HG03280 (cell line): ENCODE measurements at regions not wholly inside any gene's neighbourhood (a gene's known extent, or its start where the extent isn't known, plus 50 kb on each side); places are given as distances from the start of the nearest gene placed in this dataset.

ENCODE experiments used
- ATAC-seq: cut with Tn5 transposase; IDR thresholded peaks from one replicate; pipeline ENCODE4 v1.9.1; 2021; ENCODE audit warnings: mild to moderate bottlenecking, moderate library complexity; ENCODE audit not compliant: unreplicated experiment

DNA sequence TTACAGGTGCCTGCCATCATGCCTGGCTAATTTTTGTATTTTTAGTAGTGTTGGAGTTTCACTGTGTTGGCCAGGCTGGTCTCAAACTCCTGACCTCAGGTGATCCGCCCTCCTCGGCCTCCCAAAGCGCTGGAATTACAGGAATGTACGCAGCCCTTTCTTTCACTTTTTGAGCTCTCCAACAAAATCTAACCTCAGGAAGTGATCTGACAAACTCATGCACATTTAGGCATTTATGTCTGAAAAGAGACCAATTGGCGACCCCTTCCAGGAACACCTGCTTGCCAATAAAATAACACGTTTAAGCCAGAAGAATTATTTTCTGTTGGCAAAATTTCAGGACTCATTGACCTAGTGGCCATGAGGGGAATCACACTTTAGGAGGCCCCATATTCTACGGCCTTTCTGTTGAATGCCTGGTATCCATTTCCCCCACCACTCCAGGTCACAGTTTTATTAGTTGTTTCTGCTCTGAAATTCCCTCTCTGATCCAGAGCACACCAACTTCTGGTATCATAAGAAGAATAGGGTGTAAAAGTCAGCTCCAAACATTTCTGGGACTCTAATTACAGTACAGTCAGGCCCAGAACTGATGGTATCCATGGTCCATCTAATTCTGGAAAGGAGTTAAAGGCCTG lies 65.8 kb upstream of the FRMD4A start:
- ATAC-seq, result no peak

DNA sequence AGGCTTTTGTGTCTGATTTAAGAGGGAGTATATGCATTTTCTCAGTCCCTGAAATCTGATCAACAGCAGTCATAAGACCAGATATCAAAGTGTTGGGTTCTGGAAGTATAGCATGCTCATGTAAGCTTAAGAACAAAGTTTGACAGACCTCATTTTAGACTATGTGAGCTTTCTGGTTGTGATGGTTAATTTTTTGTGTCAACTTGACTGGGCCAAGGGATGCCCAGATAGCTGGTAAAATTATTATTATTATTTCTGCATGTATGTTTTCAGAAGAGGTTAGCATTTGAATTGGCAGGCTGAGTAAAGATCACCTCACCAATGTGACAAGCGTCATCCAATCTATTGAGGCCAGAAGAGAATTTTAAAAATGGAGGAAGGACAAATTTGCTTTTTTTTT lies 63.5 kb upstream of the FRMD4A start:
- no peak for ATAC-seq

DNA sequence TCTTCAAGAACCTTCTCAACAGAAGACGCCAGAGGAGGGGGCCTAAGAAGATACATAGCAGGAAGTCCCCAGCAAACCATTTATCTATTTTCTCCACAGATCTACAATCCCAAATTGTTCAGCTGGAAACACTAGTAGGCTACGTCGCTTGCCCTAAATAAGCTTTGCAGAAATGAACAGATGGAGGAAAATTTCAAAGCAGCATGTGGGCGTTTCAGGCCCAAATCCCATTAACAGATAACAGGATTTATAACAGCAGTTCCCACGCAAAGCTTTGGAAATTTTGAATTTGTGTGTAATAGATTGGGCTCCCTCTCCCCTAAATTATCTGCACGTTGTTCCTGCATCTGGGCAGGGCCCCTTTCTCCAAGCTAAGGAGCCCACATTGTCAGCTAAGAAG lies 60.6 kb upstream of the FRMD4A start:
- ATAC-seq, result no peak

DNA sequence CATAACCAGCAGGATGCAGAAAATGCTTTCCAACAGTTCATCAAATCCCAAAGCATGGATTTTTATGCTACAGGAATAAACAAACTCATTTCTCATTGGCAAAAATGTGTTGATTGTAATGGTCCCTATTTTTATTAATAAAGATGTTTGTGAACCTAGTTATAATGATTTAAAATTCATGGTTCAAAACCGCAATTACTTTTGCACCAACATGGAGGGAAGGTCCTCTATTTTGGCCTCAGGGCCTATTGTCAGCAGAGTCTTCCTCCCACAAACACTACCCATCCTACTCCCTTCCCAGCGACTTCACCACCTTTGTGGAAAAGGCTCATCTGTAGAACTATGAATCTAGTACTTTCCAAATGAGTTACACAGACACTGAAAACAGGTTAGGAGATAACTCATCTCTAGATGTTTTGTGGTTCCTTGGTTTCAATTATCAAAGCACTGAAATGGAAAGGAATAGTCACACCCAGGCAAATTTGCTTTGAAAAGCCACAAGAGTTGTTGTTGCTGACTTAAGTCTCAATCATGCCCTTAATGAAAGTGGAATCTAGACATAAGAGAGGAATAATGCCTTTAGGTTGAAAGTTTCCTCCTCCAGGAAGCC lies 59.4 kb upstream of the FRMD4A start:
- ATAC-seq, result peak; percentile 58

DNA sequence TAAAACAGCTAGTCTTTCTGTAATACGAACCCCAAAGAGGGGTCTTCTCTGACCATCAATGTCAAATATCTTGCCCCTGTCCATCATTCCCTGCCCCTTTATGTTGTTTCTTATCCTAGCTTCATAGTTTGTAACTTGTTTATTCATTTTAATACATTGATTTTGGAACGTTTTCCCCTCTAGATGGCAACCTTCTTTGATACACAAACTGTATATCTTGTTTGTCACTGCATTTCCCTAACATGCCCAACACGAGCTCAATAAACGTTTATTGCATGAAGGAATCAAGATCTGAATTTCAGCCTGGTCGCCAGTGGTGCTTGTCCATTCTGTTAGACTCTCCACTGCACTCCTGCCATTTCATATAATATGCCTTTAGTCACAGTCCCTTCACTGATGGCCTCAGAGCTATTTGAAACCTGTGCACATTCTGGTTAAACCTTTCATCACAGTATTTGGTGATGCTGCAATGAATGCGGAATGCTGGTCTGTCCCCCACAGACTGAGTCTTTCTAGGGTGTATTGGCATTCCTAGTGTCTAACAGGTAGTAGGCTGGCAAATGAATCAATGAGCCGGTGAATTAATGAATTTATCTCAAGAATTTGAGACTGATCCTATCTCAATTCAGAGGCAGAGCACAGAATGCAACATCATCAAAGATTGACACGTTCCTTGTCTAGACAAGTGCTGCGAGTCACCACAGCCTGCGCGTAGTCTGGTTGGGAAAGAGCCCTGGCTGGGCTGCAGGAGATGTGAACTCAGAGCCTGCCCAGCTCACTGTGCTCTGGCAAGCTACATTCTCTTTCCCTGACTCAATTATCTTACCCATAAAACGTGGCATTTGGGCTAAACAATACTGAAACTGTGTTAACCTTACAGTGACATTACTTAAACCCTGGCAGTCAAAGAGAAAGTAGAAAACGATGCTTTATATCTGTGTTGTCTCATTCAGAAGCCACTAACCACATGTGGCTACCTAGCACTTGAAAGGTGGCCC lies 55.2 kb upstream of the FRMD4A start:
- ATAC-seq, result no peak

DNA sequence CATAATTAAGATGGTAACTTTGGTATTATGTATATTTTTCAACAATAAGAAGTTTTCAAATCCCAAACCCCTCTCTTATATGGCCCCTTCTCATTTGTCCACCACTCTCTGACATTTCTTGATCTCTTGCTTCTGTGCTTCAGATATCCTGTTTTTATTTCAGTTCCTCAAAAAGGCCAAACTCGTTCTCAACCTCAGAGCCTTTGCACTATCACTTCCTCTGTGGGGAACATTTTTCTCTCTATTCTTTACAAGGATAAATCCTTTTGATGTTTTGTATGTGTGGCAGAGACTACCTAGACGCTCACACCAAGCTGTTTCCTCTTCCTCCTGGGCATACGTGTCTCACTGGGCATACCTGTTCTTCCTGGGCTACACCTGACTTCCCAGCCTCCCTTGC lies 54.2 kb upstream of the FRMD4A start:
- ATAC-seq, result no peak

DNA sequence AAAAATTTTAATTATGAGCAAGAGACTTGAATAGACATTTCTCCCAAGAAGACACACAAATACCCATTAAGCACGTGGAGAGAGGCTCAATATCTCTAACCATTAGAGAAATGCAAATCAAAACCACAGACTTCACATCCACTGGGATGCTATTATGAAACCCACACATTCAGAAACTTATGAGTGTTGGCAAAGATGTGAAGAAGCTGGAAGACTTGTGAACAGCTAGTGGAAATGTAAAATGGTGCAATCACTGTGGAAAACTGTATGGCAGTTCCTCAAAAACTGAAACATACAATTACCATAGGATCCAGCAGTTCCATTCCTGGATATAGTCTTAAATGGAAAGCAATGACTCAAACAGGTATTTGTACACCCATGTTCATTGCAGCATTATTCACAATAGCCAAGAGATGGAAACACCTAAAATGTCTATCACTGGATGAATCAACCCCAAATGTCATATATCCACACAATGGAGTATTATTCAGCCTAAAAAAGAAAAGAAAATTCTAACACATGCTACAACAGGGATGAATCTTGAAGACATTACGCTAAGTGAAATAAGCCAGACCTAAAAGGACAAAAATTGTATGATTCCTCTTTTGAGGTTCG lies 53.5 kb upstream of the FRMD4A start:
- no peak for ATAC-seq

DNA sequence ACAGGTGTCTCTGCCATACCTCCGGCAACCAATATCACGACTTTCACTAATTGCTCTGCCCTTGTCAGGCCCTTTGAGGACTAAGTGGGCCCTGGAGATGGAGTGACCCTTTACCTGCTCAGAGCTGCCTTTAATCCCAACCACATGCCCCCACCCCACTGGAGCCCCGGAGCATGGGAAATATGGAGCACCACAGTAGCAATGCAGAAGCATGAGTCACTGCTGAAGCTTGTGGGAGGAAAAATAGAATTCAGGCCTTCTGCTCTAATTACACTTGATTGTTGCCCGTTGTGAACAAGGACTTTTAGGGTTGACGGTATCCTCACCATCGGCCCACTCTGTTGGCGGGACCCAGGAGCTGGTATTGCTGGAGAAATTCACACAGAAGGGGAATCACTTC lies 52.5 kb upstream of the FRMD4A start:
- ATAC-seq, result no peak

DNA sequence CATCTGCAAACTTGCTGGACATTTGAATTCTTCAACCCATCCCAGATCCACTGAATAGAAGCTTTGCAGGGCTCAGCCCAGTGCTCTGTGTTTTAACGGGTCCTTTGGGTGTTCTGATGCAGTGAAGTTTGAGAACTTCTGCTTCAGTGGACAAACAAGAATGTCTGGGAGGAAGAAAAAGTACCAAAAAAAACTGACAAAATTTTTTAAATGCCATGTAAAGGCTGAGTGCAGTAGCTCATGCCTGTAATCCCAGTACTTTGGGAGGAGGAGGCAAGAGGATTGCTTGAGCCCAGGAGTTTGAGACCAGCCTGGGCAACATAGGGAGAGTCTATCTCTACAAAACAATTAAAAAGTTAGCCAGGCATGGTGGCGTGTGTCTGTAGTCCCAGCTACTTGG lies 51.8 kb upstream of the FRMD4A start:
- no peak for ATAC-seq

DNA sequence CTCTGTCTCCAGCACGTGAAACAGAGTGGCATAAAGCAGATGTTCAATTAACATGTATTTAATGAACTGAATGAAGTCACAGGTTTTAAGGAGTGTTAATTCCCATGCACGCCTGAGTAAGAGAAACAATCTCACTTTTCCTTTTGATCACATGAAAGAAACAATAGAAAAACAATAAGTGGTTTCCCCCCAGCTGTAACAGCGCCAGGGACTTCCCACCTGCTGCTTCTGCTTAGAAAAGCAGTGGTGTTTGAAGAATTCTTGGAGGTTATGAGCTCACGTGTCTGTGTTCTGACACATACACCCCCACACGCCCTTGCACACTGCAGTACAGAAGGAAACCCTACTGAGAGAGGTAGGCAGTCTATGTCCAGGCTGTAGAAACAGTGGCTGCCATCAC lies 51.3 kb upstream of the FRMD4A start:
- ATAC-seq, result no peak

DNA sequence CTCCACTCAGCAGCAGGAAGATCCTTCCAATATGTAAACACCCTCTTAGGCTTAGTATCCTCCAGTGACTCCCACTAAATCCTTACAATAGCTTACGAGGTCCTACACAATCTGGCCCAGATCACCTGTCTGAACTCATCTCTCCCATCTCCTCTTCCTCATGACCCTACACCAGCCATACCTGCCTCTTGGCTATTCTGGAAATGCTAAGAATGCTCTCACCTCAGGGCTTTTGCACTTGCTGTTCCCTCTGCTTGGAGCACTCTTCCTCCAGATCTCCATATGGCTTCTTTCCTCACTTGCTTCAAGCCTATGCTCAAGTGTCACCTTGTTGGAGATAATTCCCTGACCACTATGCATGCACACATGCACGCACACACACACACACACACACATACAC lies 50.8 kb upstream of the FRMD4A start:
- ATAC-seq, result no peak

DNA sequence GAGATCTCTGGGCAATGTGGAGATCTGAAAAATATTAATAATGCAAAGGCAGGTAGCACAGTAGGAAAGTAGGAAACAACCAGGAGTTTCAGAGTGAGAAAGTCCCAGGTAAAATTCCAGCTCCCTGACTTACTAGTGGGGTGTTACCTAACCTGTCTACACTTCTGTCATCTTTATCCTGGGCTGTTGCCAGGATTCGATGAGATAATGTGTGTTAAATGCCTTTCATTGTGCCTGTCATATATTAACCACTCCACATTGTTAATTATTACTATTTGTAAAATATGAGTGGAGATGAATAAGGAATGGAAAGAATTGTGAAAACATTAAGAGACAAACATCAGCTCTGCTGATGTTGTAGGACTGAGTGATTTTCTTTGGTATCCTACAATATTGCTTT lies 50.0 kb upstream of the FRMD4A start:
- ATAC-seq, result no peak
